ENCODE measurements at regions not wholly inside any gene's neighbourhood (a gene's known extent, or its start where the extent isn't known, plus 50 kb on each side); places are given as distances from the start of the nearest gene placed in this dataset.

DNA sequence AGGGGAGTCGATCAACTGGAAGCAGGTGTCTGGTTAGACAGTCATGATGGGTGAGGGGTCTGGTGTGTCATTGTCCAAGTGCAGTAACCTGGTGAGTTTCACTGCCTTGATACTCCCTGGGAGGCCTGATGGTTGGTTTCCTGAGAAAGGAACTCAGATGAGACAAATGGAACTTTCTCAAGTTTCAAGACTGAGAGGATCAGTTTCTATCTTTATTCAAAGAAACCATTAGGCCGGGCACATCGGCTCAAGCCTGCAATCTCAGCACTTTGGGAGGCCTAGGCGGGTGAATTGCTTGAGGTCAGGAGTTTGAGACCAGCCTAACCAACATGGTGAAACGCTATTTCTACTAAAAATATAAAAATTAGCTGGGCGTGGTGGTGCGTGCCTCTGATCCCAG lies 776.1 kb downstream of the AACS start:
- ChIA-PET CTCF (no interaction called here), POLR2A (no interaction called here)
- TF ChIP-seq, protein P1, sequence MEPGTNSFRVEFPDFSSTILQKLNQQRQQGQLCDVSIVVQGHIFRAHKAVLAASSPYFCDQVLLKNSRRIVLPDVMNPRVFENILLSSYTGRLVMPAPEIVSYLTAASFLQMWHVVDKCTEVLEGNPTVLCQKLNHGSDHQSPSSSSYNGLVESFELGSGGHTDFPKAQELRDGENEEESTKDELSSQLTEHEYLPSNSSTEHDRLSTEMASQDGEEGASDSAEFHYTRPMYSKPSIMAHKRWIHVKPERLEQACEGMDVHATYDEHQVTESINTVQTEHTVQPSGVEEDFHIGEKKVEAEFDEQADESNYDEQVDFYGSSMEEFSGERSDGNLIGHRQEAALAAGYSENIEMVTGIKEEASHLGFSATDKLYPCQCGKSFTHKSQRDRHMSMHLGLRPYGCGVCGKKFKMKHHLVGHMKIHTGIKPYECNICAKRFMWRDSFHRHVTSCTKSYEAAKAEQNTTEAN (CRISPR knock-in tag; IDR thresholded peaks at IDR 0.05), result no peak
- TF ChIP-seq TEAD1 (CRISPR knock-in tag; IDR thresholded peaks at IDR 0.05) (no peak), NFATC4 (CRISPR knock-in tag; IDR thresholded peaks at IDR 0.05) (no peak), SOX15 (CRISPR knock-in tag; IDR thresholded peaks at IDR 0.05) (no peak), GTF2I (CRISPR knock-in tag; conservative IDR thresholded peaks at IDR 0.05) (no peak), GRHL2 (CRISPR knock-in tag; IDR thresholded peaks at IDR 0.05; ENCODE audit: insufficient replicate concordance, severe bottlenecking) (no peak), ZNF263 (CRISPR knock-in tag; IDR thresholded peaks at IDR 0.05; ENCODE audit: low read depth) (no peak), ZNF317 (CRISPR knock-in tag; IDR thresholded peaks at IDR 0.05; ENCODE audit: borderline replicate concordance, low read depth) (no peak), ATF1 (CRISPR knock-in tag; IDR thresholded peaks at IDR 0.05) (no peak), NR3C1 (CRISPR knock-in tag; conservative IDR thresholded peaks at IDR 0.05; ENCODE audit: low read depth) (no peak), EMX1 (CRISPR knock-in tag; IDR thresholded peaks at IDR 0.05) (no peak), JUN (CRISPR knock-in tag; IDR thresholded peaks at IDR 0.05) (no peak), RORB (CRISPR knock-in tag; IDR thresholded peaks at IDR 0.05) (no peak), SP1 (CRISPR knock-in tag; conservative IDR thresholded peaks at IDR 0.05) (no peak)
- TF ChIP-seq, protein P2, sequence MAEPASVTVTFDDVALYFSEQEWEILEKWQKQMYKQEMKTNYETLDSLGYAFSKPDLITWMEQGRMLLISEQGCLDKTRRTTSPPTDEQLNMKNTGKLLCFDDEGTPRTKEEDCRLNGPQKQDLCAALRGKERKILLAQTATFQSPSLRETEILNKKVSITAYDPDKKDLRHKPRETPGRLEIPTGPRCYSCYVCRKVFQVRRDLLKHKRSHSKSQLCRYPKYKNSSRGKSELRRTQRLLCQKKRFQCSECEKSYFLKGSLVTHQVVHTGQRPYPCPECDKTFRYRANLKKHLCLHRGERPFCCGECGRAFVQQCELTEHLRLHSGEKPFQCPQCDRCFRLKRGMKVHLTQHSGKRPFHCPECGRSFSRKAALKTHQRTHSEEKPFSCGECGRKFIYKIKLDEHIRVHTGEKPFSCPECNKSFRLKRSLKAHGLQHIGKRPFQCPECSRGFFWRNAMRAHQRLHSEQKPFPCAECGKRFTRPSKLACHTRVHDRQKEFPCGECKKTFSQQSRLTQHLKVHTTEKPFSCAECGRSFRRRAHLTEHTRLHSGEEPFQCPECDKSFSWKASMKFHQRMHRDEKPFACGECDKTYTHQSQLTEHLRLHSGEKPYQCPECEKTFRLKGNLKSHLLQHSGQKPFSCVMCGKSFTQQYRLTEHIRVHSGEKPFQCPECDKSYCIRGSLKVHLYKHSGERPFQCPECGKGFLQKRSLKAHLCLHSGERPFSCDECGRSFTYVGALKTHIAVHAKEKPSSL (CRISPR knock-in tag; conservative IDR thresholded peaks at IDR 0.05), result no peak
- TF ChIP-seq, protein P3, sequence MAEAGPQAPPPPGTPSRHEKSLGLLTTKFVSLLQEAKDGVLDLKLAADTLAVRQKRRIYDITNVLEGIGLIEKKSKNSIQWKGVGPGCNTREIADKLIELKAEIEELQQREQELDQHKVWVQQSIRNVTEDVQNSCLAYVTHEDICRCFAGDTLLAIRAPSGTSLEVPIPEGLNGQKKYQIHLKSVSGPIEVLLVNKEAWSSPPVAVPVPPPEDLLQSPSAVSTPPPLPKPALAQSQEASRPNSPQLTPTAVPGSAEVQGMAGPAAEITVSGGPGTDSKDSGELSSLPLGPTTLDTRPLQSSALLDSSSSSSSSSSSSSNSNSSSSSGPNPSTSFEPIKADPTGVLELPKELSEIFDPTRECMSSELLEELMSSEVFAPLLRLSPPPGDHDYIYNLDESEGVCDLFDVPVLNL (CRISPR knock-in tag; IDR thresholded peaks at IDR 0.05; ENCODE audit: borderline replicate concordance, low read depth), result no peak
- TF ChIP-seq, protein P4, sequence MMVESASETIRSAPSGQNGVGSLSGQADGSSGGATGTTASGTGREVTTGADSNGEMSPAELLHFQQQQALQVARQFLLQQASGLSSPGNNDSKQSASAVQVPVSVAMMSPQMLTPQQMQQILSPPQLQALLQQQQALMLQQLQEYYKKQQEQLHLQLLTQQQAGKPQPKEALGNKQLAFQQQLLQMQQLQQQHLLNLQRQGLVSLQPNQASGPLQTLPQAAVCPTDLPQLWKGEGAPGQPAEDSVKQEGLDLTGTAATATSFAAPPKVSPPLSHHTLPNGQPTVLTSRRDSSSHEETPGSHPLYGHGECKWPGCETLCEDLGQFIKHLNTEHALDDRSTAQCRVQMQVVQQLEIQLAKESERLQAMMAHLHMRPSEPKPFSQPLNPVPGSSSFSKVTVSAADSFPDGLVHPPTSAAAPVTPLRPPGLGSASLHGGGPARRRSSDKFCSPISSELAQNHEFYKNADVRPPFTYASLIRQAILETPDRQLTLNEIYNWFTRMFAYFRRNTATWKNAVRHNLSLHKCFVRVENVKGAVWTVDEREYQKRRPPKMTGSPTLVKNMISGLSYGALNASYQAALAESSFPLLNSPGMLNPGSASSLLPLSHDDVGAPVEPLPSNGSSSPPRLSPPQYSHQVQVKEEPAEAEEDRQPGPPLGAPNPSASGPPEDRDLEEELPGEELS (CRISPR knock-in tag; IDR thresholded peaks at IDR 0.05), result no peak
- TF ChIP-seq, protein P5, sequence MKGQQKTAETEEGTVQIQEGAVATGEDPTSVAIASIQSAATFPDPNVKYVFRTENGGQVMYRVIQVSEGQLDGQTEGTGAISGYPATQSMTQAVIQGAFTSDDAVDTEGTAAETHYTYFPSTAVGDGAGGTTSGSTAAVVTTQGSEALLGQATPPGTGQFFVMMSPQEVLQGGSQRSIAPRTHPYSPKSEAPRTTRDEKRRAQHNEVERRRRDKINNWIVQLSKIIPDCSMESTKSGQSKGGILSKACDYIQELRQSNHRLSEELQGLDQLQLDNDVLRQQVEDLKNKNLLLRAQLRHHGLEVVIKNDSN (CRISPR knock-in tag; IDR thresholded peaks at IDR 0.05), result no peak
- ATAC-seq (no peak), DNase-seq (ENCODE audit: low spot score) (no peak)
- Mint-ChIP-seq H3K27ac (no peak overlapping the region), H3K36me3 (peaks cover 74% of the 10 kb centered on the region), H3K27me3 (ENCODE audit: low read depth) (peaks cover 11% of the 10 kb centered on the region), H3K4me3 (no peak overlapping the region), H3K9me3 (peaks cover 81% of the 10 kb centered on the region), H3K4me1 (no peaks in the 10 kb centered on the region)

DNA sequence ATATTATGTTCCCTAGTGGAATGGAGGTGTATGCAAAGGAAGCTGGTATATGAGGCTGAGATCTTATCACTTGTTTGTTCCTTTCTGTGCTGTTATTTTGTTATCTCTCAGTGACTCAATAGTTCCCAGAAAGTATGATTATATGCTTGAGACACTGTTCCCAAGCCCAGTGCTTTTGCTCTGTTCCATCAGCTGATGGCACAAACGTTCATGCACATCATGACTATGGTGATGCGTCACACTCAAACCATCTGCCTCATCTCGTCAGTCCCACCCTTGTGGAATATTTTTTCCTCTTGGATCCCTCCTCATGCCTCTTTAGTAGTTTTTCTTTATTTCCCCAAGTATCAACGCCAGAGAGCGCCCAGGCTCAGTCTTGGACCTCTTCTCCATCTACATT lies 786.9 kb downstream of the AACS start:
- H3K36me3 Mint-ChIP-seq, result peaks cover 77% of the 10 kb centered on the region
- ATAC-seq, result no peak
- no peak overlapping the region for H3K4me3 Mint-ChIP-seq
- CTCF ChIA-PET, result no interaction called here
- no peak for DNase-seq (ENCODE audit: low spot score)
- POLR2A ChIA-PET, result no interaction called here
- no peaks in the 10 kb centered on the region for H3K4me1 Mint-ChIP-seq
- no peak for TF ChIP-seq HMGA2 (CRISPR knock-in tag; IDR thresholded peaks at IDR 0.05)
- no peak for TF ChIP-seq NFYB (CRISPR knock-in tag; conservative IDR thresholded peaks at IDR 0.05; ENCODE audit: low read depth)
- TF ChIP-seq, protein P2 (CRISPR knock-in tag; conservative IDR thresholded peaks at IDR 0.05), result no peak
- peaks cover 3% of the 10 kb centered on the region for H3K27me3 Mint-ChIP-seq (ENCODE audit: low read depth)
- H3K9me3 Mint-ChIP-seq, result peaks cover 87% of the 10 kb centered on the region
- no peak overlapping the region for H3K27ac Mint-ChIP-seq
